ENCODE measurements at regions not wholly inside any gene's neighbourhood (a gene's known extent, or its start where the extent isn't known, plus 50 kb on each side); places are given as distances from the start of the nearest gene placed in this dataset.
"Not testable (repeated sequence)": the region's sequence is repeated elsewhere in the genome, so short reads cannot be mapped to it uniquely, and the experiment has no call there.

DNA sequence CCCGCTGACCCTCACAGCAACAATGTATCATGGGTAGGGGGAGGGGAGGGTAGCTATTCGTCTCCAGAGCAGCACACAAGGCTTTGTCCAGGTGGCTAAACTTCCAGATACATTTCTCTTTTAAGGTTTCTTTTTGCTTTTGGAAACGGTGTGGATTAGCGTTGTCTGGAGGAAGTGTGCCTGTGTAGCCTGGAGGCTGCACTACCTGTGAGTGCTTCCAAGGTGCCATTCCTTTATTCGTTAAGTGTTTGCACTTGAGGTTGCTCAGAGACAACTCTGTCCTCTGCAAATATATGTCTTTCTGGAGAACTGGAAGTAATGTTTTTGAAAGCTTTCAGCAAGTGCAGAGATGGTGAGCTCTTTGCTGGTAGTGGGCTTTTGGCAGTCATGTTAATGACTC lies 53.1 kb downstream of the HSFY1 start:
- not testable (repeated sequence) for H3K4me3 ChIP-seq (ENCODE audit: low read depth, low read length); DNase-seq (ENCODE audit: low read depth)

DNA sequence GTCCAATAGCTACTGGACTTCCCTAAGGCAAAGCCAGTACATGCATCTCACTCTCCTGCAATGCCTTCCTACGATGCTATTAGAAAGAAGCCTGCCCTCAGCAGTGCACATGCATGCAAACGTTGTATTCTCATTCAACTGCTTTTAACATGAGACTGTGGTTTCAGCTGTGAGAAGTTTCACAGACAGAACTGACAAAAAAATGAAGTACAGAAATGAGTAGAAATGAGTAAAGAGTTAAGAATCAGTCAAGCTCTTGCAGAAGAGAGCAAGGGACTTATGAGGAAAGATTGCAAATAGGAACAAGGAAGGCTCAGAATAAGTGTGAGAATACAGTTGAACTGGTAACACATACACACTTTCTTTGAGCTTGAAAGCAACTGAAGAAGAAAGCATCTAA lies 54.8 kb downstream of the HSFY1 start:
- not testable (repeated sequence) for DNase-seq (ENCODE audit: low read depth); H3K4me3 ChIP-seq (ENCODE audit: low read depth, low read length)

DNA sequence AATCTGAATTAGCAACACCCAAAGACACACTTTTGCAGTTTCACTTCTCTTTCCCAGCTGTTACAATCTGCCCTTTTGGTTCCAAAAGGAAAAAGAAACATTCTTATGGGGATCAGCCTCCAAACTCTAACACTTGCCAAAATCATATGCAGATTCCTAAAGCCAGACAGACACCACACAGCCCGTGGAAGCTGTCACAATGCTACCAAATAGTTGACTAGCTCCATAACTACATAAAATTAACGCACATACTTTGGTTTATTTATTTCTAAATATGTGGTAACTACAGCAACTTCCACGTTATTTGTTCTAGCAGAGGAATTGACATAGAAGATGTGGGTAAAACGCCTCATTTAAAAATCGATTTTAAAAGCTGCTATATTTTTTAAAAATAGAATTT lies 59.7 kb downstream of the HSFY1 start:
- H3K4me3 ChIP-seq (ENCODE audit: low read depth, low read length); DNase-seq (ENCODE audit: low read depth): not testable (repeated sequence)

DNA sequence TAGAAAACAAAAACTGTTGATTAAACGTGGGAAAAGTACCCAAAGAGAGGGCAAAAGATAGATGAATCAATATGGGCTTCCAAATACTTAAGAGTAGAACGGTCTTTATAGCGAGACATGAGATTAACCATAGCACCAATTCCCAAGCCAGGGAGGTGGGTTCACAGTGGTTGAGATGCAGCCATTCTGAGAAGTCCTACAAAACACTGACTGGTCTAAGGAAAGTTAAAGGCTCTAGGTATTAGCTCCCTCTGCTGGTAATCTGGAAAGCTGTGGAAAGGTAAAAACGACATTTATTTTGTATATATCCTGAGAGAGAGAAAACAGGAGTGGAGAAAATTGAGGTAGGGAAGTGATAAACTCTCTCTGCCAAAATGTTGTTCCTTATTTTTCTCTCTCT lies 61.7 kb downstream of the HSFY1 start:
- not testable (repeated sequence) for DNase-seq (ENCODE audit: low read depth); H3K4me3 ChIP-seq (ENCODE audit: low read depth, low read length)

DNA sequence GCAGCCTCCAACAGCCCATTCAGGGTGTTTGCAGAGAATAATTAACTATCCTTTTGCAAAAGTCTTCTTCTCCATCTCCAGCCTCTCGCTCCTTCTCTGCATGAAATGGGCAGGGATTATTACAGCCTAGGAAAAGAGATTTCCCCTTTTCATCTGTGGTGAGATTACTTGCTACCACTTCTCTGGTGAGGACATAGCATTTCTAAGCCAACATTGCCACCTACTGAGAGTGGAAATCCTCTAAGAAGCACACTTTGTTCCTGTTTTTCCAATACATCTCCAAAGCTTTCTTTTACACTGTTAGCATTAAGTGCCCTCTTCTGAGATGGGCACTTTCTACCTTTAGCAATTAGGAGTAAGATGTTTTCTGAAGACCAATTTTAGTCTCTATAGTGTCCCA lies 69.3 kb downstream of the HSFY1 start:
- H3K4me3 ChIP-seq (ENCODE audit: low read depth, low read length); DNase-seq (ENCODE audit: low read depth): not testable (repeated sequence)

DNA sequence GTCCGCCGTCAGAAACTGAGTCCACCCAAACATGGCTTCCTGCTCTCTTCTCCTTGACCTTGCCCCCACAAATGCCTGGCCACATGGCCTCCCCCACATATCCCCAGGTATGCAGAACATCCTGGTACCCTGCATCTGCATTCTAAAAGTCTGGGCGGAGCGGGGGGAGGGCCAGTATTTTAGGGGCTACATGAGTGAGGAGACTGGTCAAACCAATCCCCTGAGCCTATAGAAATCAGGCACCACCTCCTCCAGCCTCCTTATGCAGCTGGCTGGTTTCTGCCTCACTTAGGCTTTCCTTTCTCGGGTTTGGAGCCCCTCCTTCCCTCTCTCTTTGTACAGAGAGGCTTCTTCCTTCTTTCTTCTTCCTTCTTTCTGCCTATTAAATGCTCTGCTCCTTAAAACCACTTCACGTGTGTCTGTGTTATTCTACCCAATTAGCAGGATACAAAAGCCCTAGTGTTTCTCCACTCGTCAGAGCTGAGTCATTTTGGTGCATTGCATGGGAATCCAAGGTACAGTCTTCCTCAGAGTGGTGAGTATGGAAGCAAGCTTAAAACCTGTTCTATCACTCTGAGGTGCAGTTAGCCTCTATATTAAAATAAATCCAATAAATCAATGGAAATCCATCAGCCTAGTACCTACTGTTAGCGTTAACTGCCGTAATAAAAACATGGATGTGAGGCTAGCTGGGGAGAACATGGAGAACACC lies 83.4 kb downstream of the HSFY1 start:
- DNase-seq (ENCODE audit: low read depth); H3K4me3 ChIP-seq (ENCODE audit: low read depth, low read length): not testable (repeated sequence)

DNA sequence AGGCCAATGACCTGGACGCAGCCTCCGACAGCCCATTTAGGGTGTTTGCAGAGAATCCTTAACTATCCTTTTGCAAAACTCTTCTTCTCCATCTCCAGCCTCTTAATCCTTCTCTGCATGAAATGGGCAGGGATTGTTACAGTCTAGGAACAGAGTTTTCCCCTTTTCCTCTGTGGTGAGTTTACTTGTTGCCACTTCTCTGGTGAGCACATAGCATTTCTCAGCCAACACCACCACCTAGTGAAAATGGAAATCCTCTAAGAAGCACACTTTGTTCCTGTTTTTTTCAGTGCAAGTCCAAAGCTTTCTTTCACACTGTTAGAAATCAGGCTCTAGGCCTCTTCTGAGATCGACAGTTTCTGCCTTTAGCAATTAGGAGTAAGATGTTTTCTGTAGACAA lies 84.1 kb downstream of the HSFY1 start:
- DNase-seq (ENCODE audit: low read depth); H3K4me3 ChIP-seq (ENCODE audit: low read depth, low read length): not testable (repeated sequence)

DNA sequence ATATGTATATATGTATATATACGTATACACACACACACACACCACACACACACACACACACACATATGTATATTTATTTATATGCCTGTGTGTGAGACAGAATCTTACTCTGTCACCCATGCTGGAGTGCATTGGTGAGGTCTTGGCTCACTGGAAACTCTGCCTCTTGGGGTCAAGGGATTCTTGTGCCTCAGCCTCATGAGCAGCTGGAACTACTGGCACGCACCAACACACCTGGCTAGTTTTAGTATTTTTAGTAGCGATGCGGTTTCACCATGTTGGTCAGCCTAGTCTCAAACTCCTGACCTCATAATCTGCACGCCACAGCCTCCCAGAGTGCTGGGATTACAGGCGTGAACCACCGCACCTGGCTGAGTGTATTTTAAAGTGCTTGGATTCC lies 85.1 kb downstream of the HSFY1 start:
- H3K4me3 ChIP-seq (ENCODE audit: low read depth, low read length); DNase-seq (ENCODE audit: low read depth): not testable (repeated sequence)

DNA sequence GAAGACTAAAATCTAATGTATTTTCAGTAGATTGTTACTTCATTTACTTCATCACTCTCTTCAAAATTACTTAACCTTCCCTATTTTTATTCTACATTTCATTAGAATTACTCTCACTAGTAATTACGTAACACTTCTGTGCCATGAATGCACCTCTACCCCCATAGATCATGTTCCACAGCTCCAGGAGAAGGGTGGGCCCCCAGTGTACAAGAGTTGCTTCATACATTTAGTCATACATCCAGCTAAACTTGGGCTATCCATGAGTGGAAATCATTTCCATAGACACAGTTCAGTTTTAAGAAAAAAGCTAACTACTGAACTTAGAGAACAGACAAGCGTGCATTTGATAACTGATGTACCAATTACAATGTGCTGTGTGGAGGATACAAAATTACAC lies 104.2 kb downstream of the HSFY1 start:
- TF ChIP-seq, protein P1, sequence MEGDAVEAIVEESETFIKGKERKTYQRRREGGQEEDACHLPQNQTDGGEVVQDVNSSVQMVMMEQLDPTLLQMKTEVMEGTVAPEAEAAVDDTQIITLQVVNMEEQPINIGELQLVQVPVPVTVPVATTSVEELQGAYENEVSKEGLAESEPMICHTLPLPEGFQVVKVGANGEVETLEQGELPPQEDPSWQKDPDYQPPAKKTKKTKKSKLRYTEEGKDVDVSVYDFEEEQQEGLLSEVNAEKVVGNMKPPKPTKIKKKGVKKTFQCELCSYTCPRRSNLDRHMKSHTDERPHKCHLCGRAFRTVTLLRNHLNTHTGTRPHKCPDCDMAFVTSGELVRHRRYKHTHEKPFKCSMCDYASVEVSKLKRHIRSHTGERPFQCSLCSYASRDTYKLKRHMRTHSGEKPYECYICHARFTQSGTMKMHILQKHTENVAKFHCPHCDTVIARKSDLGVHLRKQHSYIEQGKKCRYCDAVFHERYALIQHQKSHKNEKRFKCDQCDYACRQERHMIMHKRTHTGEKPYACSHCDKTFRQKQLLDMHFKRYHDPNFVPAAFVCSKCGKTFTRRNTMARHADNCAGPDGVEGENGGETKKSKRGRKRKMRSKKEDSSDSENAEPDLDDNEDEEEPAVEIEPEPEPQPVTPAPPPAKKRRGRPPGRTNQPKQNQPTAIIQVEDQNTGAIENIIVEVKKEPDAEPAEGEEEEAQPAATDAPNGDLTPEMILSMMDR (conservative IDR thresholded peaks at IDR 0.05; ENCODE audit: low read depth, low read length) = no peak
- no peak overlapping the region for H3K4me3 ChIP-seq (ENCODE audit: low read depth, low read length)
- no peak for DNase-seq (ENCODE audit: low read depth)

DNA sequence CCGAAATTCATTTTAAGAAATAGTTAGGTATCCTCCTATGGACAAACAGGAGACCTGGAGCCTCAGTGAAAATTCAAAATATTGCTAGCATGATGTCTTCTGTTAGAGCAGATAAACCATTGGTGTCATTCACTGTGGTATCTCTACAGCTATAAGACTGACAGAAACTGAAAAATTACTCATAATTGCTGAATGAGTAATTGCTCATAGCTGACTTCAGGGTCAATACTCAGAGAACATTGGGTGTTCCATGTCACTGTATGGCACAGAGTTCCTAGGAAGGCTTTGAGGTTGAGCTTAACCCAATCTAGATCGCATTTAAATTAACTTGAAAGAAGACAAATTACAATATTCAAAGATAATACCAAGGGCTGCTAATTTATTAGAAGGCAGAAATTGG lies 109.0 kb downstream of the HSFY2 start:
- TF ChIP-seq, protein P1 (conservative IDR thresholded peaks at IDR 0.05; ENCODE audit: low read depth, low read length) = no peak
- H3K4me3 ChIP-seq (ENCODE audit: low read depth, low read length) = no peak overlapping the region
- no peak for DNase-seq (ENCODE audit: low read depth)

DNA sequence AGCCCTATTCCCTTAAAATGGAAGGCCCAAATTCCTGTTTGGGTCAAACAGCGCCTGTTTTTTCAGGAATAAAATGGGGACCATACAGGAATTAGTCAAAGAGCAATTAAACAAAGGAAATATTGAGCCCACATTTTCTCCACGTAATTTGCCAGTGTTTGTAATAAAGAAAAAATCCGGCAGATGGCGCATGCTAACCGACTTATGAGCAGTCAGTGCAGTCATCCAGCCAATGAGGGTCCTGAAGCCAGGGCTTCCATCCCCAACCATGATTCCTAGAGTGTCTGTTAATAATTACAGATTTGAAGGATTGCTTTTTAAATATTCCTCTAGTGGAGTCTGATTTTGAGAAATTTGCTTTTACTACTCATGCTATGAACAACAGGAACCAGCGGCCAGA lies 103.7 kb downstream of the HSFY2 start:
- TF ChIP-seq, protein P1 (conservative IDR thresholded peaks at IDR 0.05; ENCODE audit: low read depth, low read length) = peak; percentile 46
- DNase-seq (ENCODE audit: low read depth) = no peak
- no peak overlapping the region for H3K4me3 ChIP-seq (ENCODE audit: low read depth, low read length)

DNA sequence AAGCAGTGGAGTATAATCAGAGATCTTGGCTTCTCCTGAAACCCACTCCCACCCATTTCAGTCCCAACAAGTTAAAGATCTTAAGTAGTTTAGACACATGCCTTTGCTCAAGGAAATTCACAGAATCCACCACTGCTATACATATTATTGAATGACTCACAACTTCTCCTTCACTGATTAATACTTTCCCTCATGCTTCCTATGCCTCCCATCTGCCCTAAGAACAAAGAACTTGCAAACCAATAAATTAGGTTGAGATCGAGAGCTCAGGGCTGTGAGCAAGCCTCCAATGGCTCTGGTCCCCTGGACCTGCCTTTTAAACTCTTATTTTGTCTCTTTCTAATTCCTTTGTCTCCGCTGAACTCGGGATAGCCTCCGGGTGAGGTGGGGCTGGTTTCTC lies 101.6 kb downstream of the HSFY2 start:
- H3K4me3 ChIP-seq (ENCODE audit: low read depth, low read length) = no peak overlapping the region
- TF ChIP-seq, protein P1 (conservative IDR thresholded peaks at IDR 0.05; ENCODE audit: low read depth, low read length) = no peak
- DNase-seq (ENCODE audit: low read depth) = no peak

DNA sequence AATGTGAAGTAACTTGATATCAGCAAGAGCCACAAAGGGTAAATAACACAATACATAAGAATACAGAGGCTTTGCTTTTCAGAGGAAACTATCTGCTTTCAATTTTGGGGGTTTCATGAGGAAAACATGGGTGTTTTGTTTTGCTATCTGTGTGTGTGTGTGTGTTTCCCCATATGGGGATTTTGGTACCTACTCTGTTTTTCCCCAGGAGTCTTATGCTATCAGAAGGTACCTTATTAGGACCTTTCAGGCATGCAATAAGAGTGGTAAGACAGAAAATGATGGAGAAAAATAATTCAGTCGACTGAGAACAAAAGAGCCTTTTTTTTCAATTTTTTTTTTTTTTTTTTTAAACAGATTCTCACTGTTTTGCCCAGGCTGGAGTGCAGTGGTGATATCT lies 87.5 kb downstream of the HSFY2 start:
- DNase-seq (ENCODE audit: low read depth); H3K4me3 ChIP-seq (ENCODE audit: low read depth, low read length): not testable (repeated sequence)

DNA sequence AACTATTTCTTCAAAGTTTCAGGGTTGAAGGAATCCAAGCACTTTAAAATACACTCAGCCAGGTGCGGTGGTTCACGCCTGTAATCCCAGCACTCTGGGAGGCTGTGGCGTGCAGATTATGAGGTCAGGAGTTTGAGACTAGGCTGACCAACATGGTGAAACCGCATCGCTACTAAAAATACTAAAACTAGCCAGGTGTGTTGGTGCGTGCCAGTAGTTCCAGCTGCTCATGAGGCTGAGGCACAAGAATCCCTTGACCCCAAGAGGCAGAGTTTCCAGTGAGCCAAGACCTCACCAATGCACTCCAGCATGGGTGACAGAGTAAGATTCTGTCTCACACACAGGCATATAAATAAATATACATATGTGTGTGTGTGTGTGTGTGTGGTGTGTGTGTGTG lies 85.2 kb downstream of the HSFY2 start:
- DNase-seq (ENCODE audit: low read depth); H3K4me3 ChIP-seq (ENCODE audit: low read depth, low read length): not testable (repeated sequence)

DNA sequence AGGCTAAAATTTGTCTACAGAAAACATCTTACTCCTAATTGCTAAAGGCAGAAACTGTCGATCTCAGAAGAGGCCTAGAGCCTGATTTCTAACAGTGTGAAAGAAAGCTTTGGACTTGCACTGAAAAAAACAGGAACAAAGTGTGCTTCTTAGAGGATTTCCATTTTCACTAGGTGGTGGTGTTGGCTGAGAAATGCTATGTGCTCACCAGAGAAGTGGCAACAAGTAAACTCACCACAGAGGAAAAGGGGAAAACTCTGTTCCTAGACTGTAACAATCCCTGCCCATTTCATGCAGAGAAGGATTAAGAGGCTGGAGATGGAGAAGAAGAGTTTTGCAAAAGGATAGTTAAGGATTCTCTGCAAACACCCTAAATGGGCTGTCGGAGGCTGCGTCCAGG lies 84.1 kb downstream of the HSFY2 start:
- DNase-seq (ENCODE audit: low read depth); H3K4me3 ChIP-seq (ENCODE audit: low read depth, low read length): not testable (repeated sequence)
